GM04504 (cell line): ENCODE measurements at regions not wholly inside any gene's neighbourhood (a gene's known extent, or its start where the extent isn't known, plus 50 kb on each side); places are given as distances from the start of the nearest gene placed in this dataset.

Experiments
- DNase-seq: peaks from one replicate; pipeline ENCODE4 v3.0.0-alpha.2; 2012; ENCODE audit warnings: low read depth

GRCh38 chr11:62030071-62030684 lies 62.7 kb upstream of the FTH1 start:
- no peak for DNase-seq

GRCh38 chr11:62026739-62027370 lies 59.4 kb upstream of the FTH1 start:
- DNase-seq, result no peak

- DNase-seq, result peak; percentile 82
These were observed 58.2 kb upstream of the FTH1 start for GRCh38 chr11:62025487-62026105.

GRCh38 chr11:62024936-62025486 lies 57.6 kb upstream of the FTH1 start:
- DNase-seq, result no peak

- DNase-seq, result no peak
These were observed 54.8 kb upstream of the FTH1 start for GRCh38 chr11:62022211-62022610.

- DNase-seq, result no peak
These were observed 53.2 kb upstream of the FTH1 start for GRCh38 chr11:62020661-62021060.

- no peak for DNase-seq
These were observed 51.7 kb upstream of the FTH1 start for GRCh38 chr11:62018981-62019664.

- no peak for DNase-seq
These were observed 50.6 kb upstream of the FTH1 start for GRCh38 chr11:62017878-62018655.
